CD14-positive monocyte (primary cell): ENCODE measurements at regions not wholly inside any gene's neighbourhood (a gene's known extent, or its start where the extent isn't known, plus 50 kb on each side); places are given as distances from the start of the nearest gene placed in this dataset.

Experiments
- DNase-seq, 3 donors: peaks; one replicate each; pipeline ENCODE4 v3.0.0-alpha.2; 2011 to 2022
- H2AFZ ChIP-seq: 2 replicates; pipeline ENCODE4 v1.6.0; 2012; ENCODE audit warnings: mild to moderate bottlenecking, low read depth, low read length, inconsistent platforms; ENCODE audit not compliant: insufficient read depth, poor library complexity, severe bottlenecking
- H3K27ac ChIP-seq, 2 donors: 1 replicate in 1 of 2; 2 replicates in 1 of 2; pipeline ENCODE4 v1.5.1; 2012 to 2013; ENCODE audit warnings: low read length in 2 of 2, control low read depth in 1 of 2, inconsistent platforms in 1 of 2, low read depth in 1 of 2, mild to moderate bottlenecking in 1 of 2
- H3K27me3 ChIP-seq, 2 donors: one replicate each; pipeline versions ENCODE4 v1.6.0 to v1.6.1; 2011 to 2013; ENCODE audit warnings: low read length in 2 of 2; ENCODE audit not compliant: control insufficient read depth in 2 of 2, insufficient read depth in 2 of 2
- H3K36me3 ChIP-seq, 2 donors: replicated peaks in 1 of 2; 1 replicate in 1 of 2; 2 replicates in 1 of 2; pipeline versions ENCODE4 v1.5.1 to v1.6.1; 2012 to 2013; ENCODE audit warnings: low read length in 2 of 2, control low read depth in 1 of 2, inconsistent platforms in 1 of 2, mild to moderate bottlenecking in 1 of 2; ENCODE audit not compliant: insufficient read depth in 2 of 2, control insufficient read depth in 1 of 2
- H3K4me1 ChIP-seq, 2 donors: 1 replicate in 1 of 2; 2 replicates in 1 of 2; pipeline versions ENCODE4 v1.5.1 to v1.6.1; 2012 to 2013; ENCODE audit warnings: low read length in 2 of 2, control low read depth in 1 of 2, inconsistent platforms in 1 of 2, mild to moderate bottlenecking in 1 of 2, moderate library complexity in 1 of 2; ENCODE audit not compliant: insufficient read depth in 2 of 2, control insufficient read depth in 1 of 2
- H3K4me2 ChIP-seq: replicated peaks from 2 replicates; pipeline ENCODE3; 2012; ENCODE audit warnings: low read length, moderate library complexity, mild to moderate bottlenecking; ENCODE audit not compliant: poor library complexity, severe bottlenecking; ENCODE audit errors: extremely low read depth
- H3K4me3 ChIP-seq, 3 experiments: fragments of 200-600 bp in 1 of 3; sonication (generic) in 1 of 3; replicated peaks in 1 of 3; 1 replicate in 2 of 3; 2 replicates in 1 of 3; pipeline ENCODE4 v1.5.1; 2011 to 2013; ENCODE audit warnings: low read length in 3 of 3, mild to moderate bottlenecking in 3 of 3, control low read depth in 2 of 3, low read depth in 2 of 3, inconsistent platforms in 1 of 3, moderate library complexity in 1 of 3
- H3K79me2 ChIP-seq: 2 replicates; pipeline ENCODE4 v1.6.0; 2012; ENCODE audit warnings: mild to moderate bottlenecking, control low read depth, inconsistent platforms, low read length, moderate library complexity; ENCODE audit not compliant: insufficient read depth
- H3K9ac ChIP-seq: 2 replicates; pipeline ENCODE4 v1.6.0; 2017; ENCODE audit warnings: low read length, mild to moderate bottlenecking; ENCODE audit not compliant: insufficient read depth, poor library complexity, severe bottlenecking
- H3K9me3 ChIP-seq, 2 donors: replicated peaks in 1 of 2; 1 replicate in 1 of 2; 2 replicates in 1 of 2; pipeline versions ENCODE4 v1.5.1 to v1.6.1; 2012 to 2013; ENCODE audit warnings: low read length in 2 of 2, control low read depth in 1 of 2; ENCODE audit not compliant: control insufficient read depth in 1 of 2, insufficient read depth in 1 of 2
- H4K20me1 ChIP-seq: 2 replicates; pipeline ENCODE4 v1.6.0; 2012; ENCODE audit warnings: mild to moderate bottlenecking, low read length, control low read depth, moderate library complexity; ENCODE audit not compliant: insufficient read depth
- H3K27ac Mint-ChIP-seq, 7 donors: one replicate each; pipeline ENCODE4 v1.8.0; 2020; ENCODE audit warnings: mild to moderate bottlenecking in 7 of 7, mixed read lengths in 7 of 7, moderate library complexity in 6 of 7, inconsistent platforms in 2 of 7
- H3K27me3 Mint-ChIP-seq, 3 donors: one replicate each; pipeline ENCODE4 v1.8.0; 2021 to 2022; ENCODE audit warnings: low read depth in 3 of 3, mild to moderate bottlenecking in 3 of 3, mixed read lengths in 3 of 3, moderate library complexity in 3 of 3, inconsistent platforms in 1 of 3
- H3K36me3 Mint-ChIP-seq, 2 donors: one replicate each; pipeline ENCODE4 v1.8.0; 2020; ENCODE audit warnings: mixed read lengths in 2 of 2, inconsistent platforms in 1 of 2, mild to moderate bottlenecking in 1 of 2
- H3K4me1 Mint-ChIP-seq: one replicate; pipeline ENCODE4 v1.8.0; 2020; ENCODE audit warnings: mild to moderate bottlenecking, mixed read lengths
- H3K4me3 Mint-ChIP-seq, 2 donors: one replicate each; pipeline ENCODE4 v1.8.0; 2020; ENCODE audit warnings: mild to moderate bottlenecking in 2 of 2, mixed read lengths in 2 of 2, moderate library complexity in 1 of 2
- H3K9me3 Mint-ChIP-seq, 7 donors: one replicate each; pipeline ENCODE4 v1.8.0; 2020 to 2022; ENCODE audit warnings: mixed read lengths in 7 of 7, mild to moderate bottlenecking in 6 of 7, moderate library complexity in 6 of 7, inconsistent platforms in 2 of 7
- WGBS: methylation state at CpG from one replicate; pipeline ENCODE4 v1.1.5; 2013; ENCODE audit warnings: missing lambda C conversion rate; ENCODE audit not compliant: insufficient coverage; 5-methylcytosine and 5-hydroxymethylcytosine counted together
- intact Hi-C, 2 donors: fragments of 100-400 bp; cut with micrococcal nuclease; formaldehyde crosslinking; loops; one replicate each; pipeline versions ENCODE4 v1.15.0 to v1.15.1; 2023
- TF ChIP-seq, protein P1 (sequence below): fragments of 200-600 bp; IDR thresholded peaks from one replicate; pipeline ENCODE4 v1.8.0; 2022; ENCODE audit warnings: antibody characterized with exemption, mild to moderate bottlenecking

DNA sequence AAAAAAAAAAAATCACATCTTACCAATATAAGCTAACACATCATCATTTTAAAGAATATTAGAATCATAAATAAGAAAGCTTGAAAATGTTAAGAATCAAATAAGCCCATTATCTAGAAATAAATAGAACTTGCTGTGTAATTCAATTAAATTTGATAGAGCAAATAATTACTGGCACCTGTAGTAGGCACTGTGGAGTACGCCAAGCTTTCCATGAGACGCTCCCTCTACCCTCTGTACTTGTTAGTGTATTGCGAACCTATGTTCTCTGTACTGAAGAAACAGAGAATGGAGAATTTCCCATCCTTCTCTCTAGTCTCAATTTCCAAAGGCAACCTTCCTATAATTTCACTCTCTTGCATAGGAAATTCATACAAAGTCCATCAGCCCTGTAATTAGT lies 61.7 kb upstream of the HAND2 start:
- Histone ChIP-seq H3K79me2 (no peaks in the 10 kb centered on the region), H3K27ac (no peak overlapping the region), H3K4me3 (no peak overlapping the region), H2AFZ (no peak overlapping the region), H4K20me1 (no peaks in the 10 kb centered on the region), H3K9me3 (no peaks in the 10 kb centered on the region), H3K4me2 (no peak overlapping the region), H3K36me3 (no peaks in the 10 kb centered on the region), H3K4me1 (no peaks in the 10 kb centered on the region), H3K9ac (no peak overlapping the region), H3K27me3 (peaks cover 0 to 5% of the 10 kb centered on the region in 2 donors)
- TF ChIP-seq, protein P1, sequence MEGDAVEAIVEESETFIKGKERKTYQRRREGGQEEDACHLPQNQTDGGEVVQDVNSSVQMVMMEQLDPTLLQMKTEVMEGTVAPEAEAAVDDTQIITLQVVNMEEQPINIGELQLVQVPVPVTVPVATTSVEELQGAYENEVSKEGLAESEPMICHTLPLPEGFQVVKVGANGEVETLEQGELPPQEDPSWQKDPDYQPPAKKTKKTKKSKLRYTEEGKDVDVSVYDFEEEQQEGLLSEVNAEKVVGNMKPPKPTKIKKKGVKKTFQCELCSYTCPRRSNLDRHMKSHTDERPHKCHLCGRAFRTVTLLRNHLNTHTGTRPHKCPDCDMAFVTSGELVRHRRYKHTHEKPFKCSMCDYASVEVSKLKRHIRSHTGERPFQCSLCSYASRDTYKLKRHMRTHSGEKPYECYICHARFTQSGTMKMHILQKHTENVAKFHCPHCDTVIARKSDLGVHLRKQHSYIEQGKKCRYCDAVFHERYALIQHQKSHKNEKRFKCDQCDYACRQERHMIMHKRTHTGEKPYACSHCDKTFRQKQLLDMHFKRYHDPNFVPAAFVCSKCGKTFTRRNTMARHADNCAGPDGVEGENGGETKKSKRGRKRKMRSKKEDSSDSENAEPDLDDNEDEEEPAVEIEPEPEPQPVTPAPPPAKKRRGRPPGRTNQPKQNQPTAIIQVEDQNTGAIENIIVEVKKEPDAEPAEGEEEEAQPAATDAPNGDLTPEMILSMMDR = no peak
- H3K4me1 Mint-ChIP-seq = no peaks in the 10 kb centered on the region
- DNase-seq = no peak
- H3K9me3 Mint-ChIP-seq = no peaks in the 10 kb centered on the region
- WGBS = no CpG with 5 or more reads among the region's 3 CpGs
- H3K27me3 Mint-ChIP-seq = peaks cover 5 to 13% (median 7%) of the 10 kb centered on the region in 3 donors
- H3K4me3 Mint-ChIP-seq = no peak overlapping the region
- intact Hi-C loops = no loop called here
- H3K27ac Mint-ChIP-seq = peak overlapping the region in 1 of 7 donors; percentile 50
- no peaks in the 10 kb centered on the region for H3K36me3 Mint-ChIP-seq

DNA sequence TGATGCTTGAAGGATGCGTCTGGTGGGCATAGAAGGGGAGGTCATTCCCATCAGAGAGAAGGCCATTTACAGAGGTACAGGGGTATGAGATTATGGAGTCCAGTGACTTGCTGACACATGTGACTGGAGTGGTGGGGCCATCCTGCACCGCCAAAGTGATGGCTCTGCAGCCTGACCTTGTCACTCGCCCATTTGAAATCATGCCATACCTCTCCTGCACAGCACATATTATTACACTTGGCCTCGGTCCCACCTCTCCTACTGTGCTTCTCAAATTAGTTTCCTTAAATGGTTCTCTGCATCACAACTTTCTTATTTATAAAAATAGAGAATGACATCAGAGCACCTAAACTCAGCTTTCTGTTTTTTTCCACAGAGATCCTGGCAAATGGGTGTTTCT lies 60.7 kb upstream of the HAND2 start:
- H3K4me2 ChIP-seq = no peak overlapping the region
- no peaks in the 10 kb centered on the region for H3K36me3 Mint-ChIP-seq
- no peak overlapping the region for H3K27ac Mint-ChIP-seq
- no peaks in the 10 kb centered on the region for H3K4me1 ChIP-seq
- TF ChIP-seq, protein P1 = no peak
- no peak overlapping the region for H3K4me3 ChIP-seq
- peaks cover 0 to 5% of the 10 kb centered on the region in 2 donors for H3K27me3 ChIP-seq
- no peak overlapping the region for H3K9ac ChIP-seq
- no peaks in the 10 kb centered on the region for H3K36me3 ChIP-seq
- intact Hi-C loops = no loop called here
- peaks cover 7 to 17% (median 10%) of the 10 kb centered on the region in 3 donors for H3K27me3 Mint-ChIP-seq
- no peaks in the 10 kb centered on the region for H3K4me1 Mint-ChIP-seq
- H3K9me3 ChIP-seq = no peaks in the 10 kb centered on the region
- no peaks in the 10 kb centered on the region for H3K9me3 Mint-ChIP-seq
- no peaks in the 10 kb centered on the region for H3K79me2 ChIP-seq
- DNase-seq = no peak
- H2AFZ ChIP-seq = no peak overlapping the region
- 94% methylated on average over 3 of the region's 4 CpGs for WGBS
- H4K20me1 ChIP-seq = no peaks in the 10 kb centered on the region
- H3K4me3 Mint-ChIP-seq = no peak overlapping the region
- H3K27ac ChIP-seq = no peak overlapping the region
